AG09319 (cell line): ENCODE measurements at regions not wholly inside any gene's neighbourhood (a gene's known extent, or its start where the extent isn't known, plus 50 kb on each side); places are given as distances from the start of the nearest gene placed in this dataset.

Experiments used
- DNase-seq: peaks from one replicate; pipeline ENCODE4 v3.0.0-alpha.2; 2010; ENCODE audit warnings: low read depth; ENCODE audit errors: extremely low read depth
- CTCF ChIP-seq: IDR thresholded peaks from 2 replicates; pipeline ENCODE4 v1.5.1; 2011; ENCODE audit warnings: low read depth, mild to moderate bottlenecking, inconsistent platforms, low read length, moderate library complexity

- TF ChIP-seq CTCF: no peak
These were observed 218.9 kb upstream of the LYZL1 start for GRCh38 chr10:29069941-29070340.

GRCh38 chr10:29078919-29079318 is 210.0 kb upstream of the LYZL1 start:
- TF ChIP-seq CTCF: no peak
- DNase-seq: no peak

More at GRCh38 chr10:29069941-29070340, 218.9 kb upstream of the LYZL1 start:
- DNase-seq: no peak

- no peak for DNase-seq
- TF ChIP-seq CTCF: no peak
These were observed 207.6 kb upstream of the LYZL1 start for GRCh38 chr10:29081231-29081630.

- DNase-seq: no peak
- TF ChIP-seq CTCF: no peak
These were observed 206.8 kb upstream of the LYZL1 start for GRCh38 chr10:29081951-29082685.

- TF ChIP-seq CTCF: no peak
- no peak for DNase-seq
These were observed 205.8 kb upstream of the LYZL1 start for GRCh38 chr10:29083096-29083495.

GRCh38 chr10:29084681-29085307 is 204.1 kb upstream of the LYZL1 start:
- DNase-seq: no peak
- TF ChIP-seq CTCF: no peak

GRCh38 chr10:29089091-29089490 is 199.8 kb upstream of the LYZL1 start:
- no peak for TF ChIP-seq CTCF
- no peak for DNase-seq
